SK-N-SH (cell line): ENCODE measurements at regions not wholly inside any gene's neighbourhood (a gene's known extent, or its start where the extent isn't known, plus 50 kb on each side); places are given as distances from the start of the nearest gene placed in this dataset.

Experiments used
- CTCF ChIA-PET: fragments of 300-600, 350-600 bp; formaldehyde crosslinking; extraction: SDS; loops from one replicate; lab custom pipeline; 2021; lab: Yijun Ruan, JAX
- POLR2A ChIA-PET: fragments of 350-600 bp; sonication (Branson Sonifier 250); formaldehyde crosslinking; extraction: SDS; loops from one replicate; lab custom pipeline; 2020; ENCODE audit warnings: antibody characterized with exemption, inconsistent platforms; lab: Yijun Ruan, JAX
- DNase-seq: peaks from one replicate; pipeline ENCODE4 v3.0.0; 2012
- H2AFZ ChIP-seq: fragments of 200-600 bp; sonication (generic); 2 replicates; pipeline ENCODE4 v1.8.1; 2016; ENCODE audit warnings: antibody characterized with exemption, mild to moderate bottlenecking, low read depth
- H3F3A ChIP-seq: fragments of 200-600 bp; sonication (generic); replicated peaks from 2 replicates; pipeline ENCODE3; 2016; ENCODE audit warnings: antibody characterized with exemption, mild to moderate bottlenecking; ENCODE audit not compliant: insufficient read depth
- H3K27ac ChIP-seq, 2 experiments: fragments of 200-500 bp in 1 of 2; fragments of 200-600 bp in 1 of 2; sonication (Bioruptor generic) in 1 of 2; sonication (generic), shearing (Covaris generic) in 1 of 2; 2 replicates each; pipeline versions ENCODE4 v1.5.1 to v1.6.1; 2014 to 2016; ENCODE audit warnings: low read depth in 2 of 2, inconsistent platforms in 1 of 2, low read length in 1 of 2, mild to moderate bottlenecking in 1 of 2, mixed read lengths in 1 of 2
- H3K27me3 ChIP-seq: fragments of 200-600 bp; sonication (generic), shearing (Covaris generic); 2 replicates; pipeline ENCODE4 v1.6.1; 2016; ENCODE audit warnings: mixed run types; ENCODE audit not compliant: insufficient read depth
- H3K36me3 ChIP-seq, 2 experiments: fragments of 200-500 bp in 1 of 2; fragments of 200-600 bp in 1 of 2; sonication (Bioruptor generic) in 1 of 2; sonication (generic) in 1 of 2; replicated peaks in 1 of 2; 2 replicates each; pipeline versions ENCODE3 to v1.5.1; 2014 to 2016; ENCODE audit warnings: low read length in 1 of 2, mild to moderate bottlenecking in 1 of 2; ENCODE audit not compliant: insufficient read depth in 2 of 2, control insufficient read depth in 1 of 2
- H3K4me1 ChIP-seq, 2 experiments: fragments of 200-500 bp in 1 of 2; fragments of 200-600 bp in 1 of 2; sonication (Bioruptor generic) in 1 of 2; sonication (generic), shearing (Covaris generic) in 1 of 2; 2 replicates each; pipeline versions ENCODE4 v1.5.1 to v1.6.1; 2014 to 2016; ENCODE audit warnings: low read depth in 1 of 2, low read length in 1 of 2, mixed run types in 1 of 2; ENCODE audit not compliant: insufficient read depth in 2 of 2, control insufficient read depth in 1 of 2
- H3K4me2 ChIP-seq: fragments of 200-600 bp; sonication (generic), shearing (Covaris generic); 2 replicates; pipeline ENCODE4 v1.6.1; 2017; ENCODE audit warnings: mixed run types
- H3K4me3 ChIP-seq, 2 experiments: fragments of 200-500 bp in 1 of 2; fragments of 200-600 bp in 1 of 2; sonication (Bioruptor generic) in 1 of 2; sonication (generic), shearing (Covaris generic) in 1 of 2; 2 replicates each; pipeline versions ENCODE4 v1.5.1 to v1.8.1; 2014 to 2016; ENCODE audit warnings: low read depth in 2 of 2, inconsistent platforms in 1 of 2, low read length in 1 of 2, mild to moderate bottlenecking in 1 of 2, mixed read lengths in 1 of 2, moderate library complexity in 1 of 2
- H3K79me2 ChIP-seq: fragments of 200-600 bp; sonication (generic); 2 replicates; pipeline ENCODE4 v1.8.1; 2017; ENCODE audit warnings: mild to moderate bottlenecking; ENCODE audit not compliant: insufficient read depth
- H3K9ac ChIP-seq: fragments of 200-600 bp; sonication (generic); 2 replicates; pipeline ENCODE4 v1.6.1; 2017; ENCODE audit warnings: mixed run types
- H3K9me2 ChIP-seq: fragments of 200-600 bp; sonication (generic); 2 replicates; pipeline ENCODE4 v1.6.1; 2017; ENCODE audit warnings: mixed run types
- H3K9me3 ChIP-seq: fragments of 200-600 bp; sonication (generic); 2 replicates; pipeline ENCODE4 v1.6.1; 2017; ENCODE audit warnings: mixed run types, mild to moderate bottlenecking, moderate library complexity
- H4K20me1 ChIP-seq: fragments of 200-600 bp; sonication (generic); 2 replicates; pipeline ENCODE4 v1.6.1; 2017; ENCODE audit warnings: mild to moderate bottlenecking, mixed run types; ENCODE audit not compliant: insufficient read depth
- ELF1 ChIP-seq: IDR thresholded peaks from 2 replicates; pipeline ENCODE4 v1.4.0; 2012
- EP300 ChIP-seq, 2 experiments: IDR thresholded peaks; 2 replicates each; pipeline versions ENCODE4 v1.4.0 to v1.6.1; 2012; ENCODE audit warnings: borderline replicate concordance in 1 of 2, low read depth in 1 of 2, low read length in 1 of 2
- FOSL2 ChIP-seq: IDR thresholded peaks from 2 replicates; pipeline ENCODE4 v1.4.0; 2012; ENCODE audit warnings: low read depth, mild to moderate bottlenecking, moderate library complexity, borderline replicate concordance
- FOXJ3 ChIP-seq: sonication (generic); formaldehyde crosslinking; IDR thresholded peaks from 2 replicates; pipeline ENCODE4 v1.5.1; 2020; ENCODE audit warnings: mild to moderate bottlenecking, missing genetic modification reagents
- FOXM1 ChIP-seq: IDR thresholded peaks from 2 replicates; pipeline ENCODE4 v1.4.0; 2012; ENCODE audit warnings: low read depth, mild to moderate bottlenecking
- JUND ChIP-seq: IDR thresholded peaks from 2 replicates; pipeline ENCODE4 v1.4.0; 2012
- MEF2A ChIP-seq: IDR thresholded peaks from 2 replicates; pipeline ENCODE4 v1.4.0; 2012; ENCODE audit warnings: low read depth, borderline replicate concordance
- NFIC ChIP-seq: IDR thresholded peaks from 2 replicates; pipeline ENCODE4 v1.4.0; 2012; ENCODE audit warnings: borderline replicate concordance
- NRF1 ChIP-seq: IDR thresholded peaks from 2 replicates; pipeline ENCODE4 v1.6.1; 2012; ENCODE audit warnings: low read depth, mild to moderate bottlenecking, low read length
- RFX5 ChIP-seq: IDR thresholded peaks from 2 replicates; pipeline ENCODE4 v1.6.1; 2012; ENCODE audit warnings: mild to moderate bottlenecking, improper control_type of control experiment, low read length
- RXRA ChIP-seq: IDR thresholded peaks from 2 replicates; pipeline ENCODE4 v1.4.0; 2012; ENCODE audit warnings: low read depth, mild to moderate bottlenecking, borderline replicate concordance
- SMC3 ChIP-seq: IDR thresholded peaks from 2 replicates; pipeline ENCODE4 v1.6.1; 2012; ENCODE audit warnings: low read depth, low read length, improper control_type of control experiment
- TAF1 ChIP-seq: IDR thresholded peaks from 2 replicates; pipeline ENCODE4 v1.6.1; 2012; ENCODE audit warnings: low read depth, mild to moderate bottlenecking, low read length, moderate library complexity, borderline replicate concordance
- TCF12 ChIP-seq: IDR thresholded peaks from 2 replicates; pipeline ENCODE4 v1.4.0; 2012
- TEAD4 ChIP-seq: IDR thresholded peaks from 2 replicates; pipeline ENCODE4 v1.4.0; 2012; ENCODE audit warnings: mild to moderate bottlenecking, borderline replicate concordance; ENCODE audit not compliant: insufficient read depth
- WGBS: methylation state at CpG from one replicate; pipeline ENCODE4 v1.1.6; 2017; ENCODE audit warnings: low lambda C conversion rate; 5-methylcytosine and 5-hydroxymethylcytosine counted together
- TF ChIP-seq, protein P1 (sequence below): fragments of 150-350 bp; IDR thresholded peaks from 2 replicates; pipeline ENCODE4 v1.6.1; 2016; ENCODE audit warnings: mild to moderate bottlenecking, low read depth, low read length
- TF ChIP-seq, protein P2 (sequence below): fragments of 150-350 bp; IDR thresholded peaks from 2 replicates; pipeline ENCODE4 v1.6.1; 2017; ENCODE audit warnings: antibody characterized with exemption, low read length, low read depth, borderline replicate concordance
- TF ChIP-seq, protein P3 (sequence below): IDR thresholded peaks from 2 replicates; pipeline ENCODE4 v1.4.0; 2012; ENCODE audit warnings: low read depth, borderline replicate concordance
- TF ChIP-seq, protein P4 (sequence below): IDR thresholded peaks from 2 replicates; pipeline ENCODE4 v1.6.1; 2012; ENCODE audit warnings: mild to moderate bottlenecking, low read depth, low read length, moderate library complexity
- TF ChIP-seq, protein P5 (sequence below): IDR thresholded peaks from 2 replicates; pipeline ENCODE4 v1.4.0; 2012; ENCODE audit warnings: low read depth

DNA sequence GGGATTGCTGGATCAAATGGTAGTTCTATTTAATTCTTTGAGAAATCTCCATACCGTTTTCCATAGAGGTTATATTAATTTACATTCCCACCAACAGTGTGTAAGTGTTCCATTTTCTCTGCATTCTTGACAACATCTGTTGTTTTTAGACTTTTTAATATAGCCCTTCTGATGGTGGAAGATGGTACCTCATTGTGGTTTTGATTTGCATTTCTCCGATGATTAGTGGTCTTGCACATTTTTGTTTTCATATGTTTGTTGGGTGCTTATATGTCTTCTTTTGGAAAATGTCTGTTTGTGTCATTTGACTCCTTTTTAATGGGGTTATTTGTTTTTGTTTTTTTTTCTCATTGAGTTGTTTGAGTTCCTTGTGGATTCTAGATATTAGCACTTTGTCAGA, 75.3 kb upstream of the PUDP start:
- POLR2A ChIA-PET, result no interaction called here
- Histone ChIP-seq H3K27ac (no peak overlapping the region), H3F3A (no peaks in the 10 kb centered on the region), H3K4me2 (no peak overlapping the region), H3K4me3 (no peak overlapping the region), H3K9me3 (no peaks in the 10 kb centered on the region), H3K4me1 (no peaks in the 10 kb centered on the region), H3K9ac (no peak overlapping the region), H2AFZ (no peak overlapping the region), H3K79me2 (no peaks in the 10 kb centered on the region), H3K9me2 (no peaks in the 10 kb centered on the region), H3K27me3 (no peaks in the 10 kb centered on the region), H4K20me1 (no peaks in the 10 kb centered on the region), H3K36me3 (no peaks in the 10 kb centered on the region)
- CTCF ChIA-PET, result no interaction called here
- DNase-seq, result no peak
- no peak for TF ChIP-seq FOSL2
- no peak for TF ChIP-seq TEAD4
- TF ChIP-seq, protein P1, sequence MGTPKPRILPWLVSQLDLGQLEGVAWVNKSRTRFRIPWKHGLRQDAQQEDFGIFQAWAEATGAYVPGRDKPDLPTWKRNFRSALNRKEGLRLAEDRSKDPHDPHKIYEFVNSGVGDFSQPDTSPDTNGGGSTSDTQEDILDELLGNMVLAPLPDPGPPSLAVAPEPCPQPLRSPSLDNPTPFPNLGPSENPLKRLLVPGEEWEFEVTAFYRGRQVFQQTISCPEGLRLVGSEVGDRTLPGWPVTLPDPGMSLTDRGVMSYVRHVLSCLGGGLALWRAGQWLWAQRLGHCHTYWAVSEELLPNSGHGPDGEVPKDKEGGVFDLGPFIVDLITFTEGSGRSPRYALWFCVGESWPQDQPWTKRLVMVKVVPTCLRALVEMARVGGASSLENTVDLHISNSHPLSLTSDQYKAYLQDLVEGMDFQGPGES, result no peak
- TF ChIP-seq, protein P2, sequence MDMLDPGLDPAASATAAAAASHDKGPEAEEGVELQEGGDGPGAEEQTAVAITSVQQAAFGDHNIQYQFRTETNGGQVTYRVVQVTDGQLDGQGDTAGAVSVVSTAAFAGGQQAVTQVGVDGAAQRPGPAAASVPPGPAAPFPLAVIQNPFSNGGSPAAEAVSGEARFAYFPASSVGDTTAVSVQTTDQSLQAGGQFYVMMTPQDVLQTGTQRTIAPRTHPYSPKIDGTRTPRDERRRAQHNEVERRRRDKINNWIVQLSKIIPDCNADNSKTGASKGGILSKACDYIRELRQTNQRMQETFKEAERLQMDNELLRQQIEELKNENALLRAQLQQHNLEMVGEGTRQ, result no peak
- TF ChIP-seq NFIC, result no peak
- TF ChIP-seq ELF1, result no peak
- TF ChIP-seq TAF1, result no peak
- TF ChIP-seq NRF1, result no peak
- TF ChIP-seq TCF12, result no peak
- TF ChIP-seq, protein P3, sequence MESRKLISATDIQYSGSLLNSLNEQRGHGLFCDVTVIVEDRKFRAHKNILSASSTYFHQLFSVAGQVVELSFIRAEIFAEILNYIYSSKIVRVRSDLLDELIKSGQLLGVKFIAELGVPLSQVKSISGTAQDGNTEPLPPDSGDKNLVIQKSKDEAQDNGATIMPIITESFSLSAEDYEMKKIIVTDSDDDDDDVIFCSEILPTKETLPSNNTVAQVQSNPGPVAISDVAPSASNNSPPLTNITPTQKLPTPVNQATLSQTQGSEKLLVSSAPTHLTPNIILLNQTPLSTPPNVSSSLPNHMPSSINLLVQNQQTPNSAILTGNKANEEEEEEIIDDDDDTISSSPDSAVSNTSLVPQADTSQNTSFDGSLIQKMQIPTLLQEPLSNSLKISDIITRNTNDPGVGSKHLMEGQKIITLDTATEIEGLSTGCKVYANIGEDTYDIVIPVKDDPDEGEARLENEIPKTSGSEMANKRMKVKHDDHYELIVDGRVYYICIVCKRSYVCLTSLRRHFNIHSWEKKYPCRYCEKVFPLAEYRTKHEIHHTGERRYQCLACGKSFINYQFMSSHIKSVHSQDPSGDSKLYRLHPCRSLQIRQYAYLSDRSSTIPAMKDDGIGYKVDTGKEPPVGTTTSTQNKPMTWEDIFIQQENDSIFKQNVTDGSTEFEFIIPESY, result no peak
- TF ChIP-seq, protein P4, sequence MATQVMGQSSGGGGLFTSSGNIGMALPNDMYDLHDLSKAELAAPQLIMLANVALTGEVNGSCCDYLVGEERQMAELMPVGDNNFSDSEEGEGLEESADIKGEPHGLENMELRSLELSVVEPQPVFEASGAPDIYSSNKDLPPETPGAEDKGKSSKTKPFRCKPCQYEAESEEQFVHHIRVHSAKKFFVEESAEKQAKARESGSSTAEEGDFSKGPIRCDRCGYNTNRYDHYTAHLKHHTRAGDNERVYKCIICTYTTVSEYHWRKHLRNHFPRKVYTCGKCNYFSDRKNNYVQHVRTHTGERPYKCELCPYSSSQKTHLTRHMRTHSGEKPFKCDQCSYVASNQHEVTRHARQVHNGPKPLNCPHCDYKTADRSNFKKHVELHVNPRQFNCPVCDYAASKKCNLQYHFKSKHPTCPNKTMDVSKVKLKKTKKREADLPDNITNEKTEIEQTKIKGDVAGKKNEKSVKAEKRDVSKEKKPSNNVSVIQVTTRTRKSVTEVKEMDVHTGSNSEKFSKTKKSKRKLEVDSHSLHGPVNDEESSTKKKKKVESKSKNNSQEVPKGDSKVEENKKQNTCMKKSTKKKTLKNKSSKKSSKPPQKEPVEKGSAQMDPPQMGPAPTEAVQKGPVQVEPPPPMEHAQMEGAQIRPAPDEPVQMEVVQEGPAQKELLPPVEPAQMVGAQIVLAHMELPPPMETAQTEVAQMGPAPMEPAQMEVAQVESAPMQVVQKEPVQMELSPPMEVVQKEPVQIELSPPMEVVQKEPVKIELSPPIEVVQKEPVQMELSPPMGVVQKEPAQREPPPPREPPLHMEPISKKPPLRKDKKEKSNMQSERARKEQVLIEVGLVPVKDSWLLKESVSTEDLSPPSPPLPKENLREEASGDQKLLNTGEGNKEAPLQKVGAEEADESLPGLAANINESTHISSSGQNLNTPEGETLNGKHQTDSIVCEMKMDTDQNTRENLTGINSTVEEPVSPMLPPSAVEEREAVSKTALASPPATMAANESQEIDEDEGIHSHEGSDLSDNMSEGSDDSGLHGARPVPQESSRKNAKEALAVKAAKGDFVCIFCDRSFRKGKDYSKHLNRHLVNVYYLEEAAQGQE, result no peak
- TF ChIP-seq JUND, result no peak
- TF ChIP-seq SMC3, result no peak
- TF ChIP-seq MEF2A, result no peak
- TF ChIP-seq EP300 (IDR thresholded peaks at IDR 0.05; ENCODE audit: borderline replicate concordance in 1 of 2, low read depth in 1 of 2, low read length in 1 of 2), result no peak
- TF ChIP-seq FOXM1, result no peak
- no peak for TF ChIP-seq RXRA
- TF ChIP-seq, protein P5, sequence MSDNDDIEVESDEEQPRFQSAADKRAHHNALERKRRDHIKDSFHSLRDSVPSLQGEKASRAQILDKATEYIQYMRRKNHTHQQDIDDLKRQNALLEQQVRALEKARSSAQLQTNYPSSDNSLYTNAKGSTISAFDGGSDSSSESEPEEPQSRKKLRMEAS, result no peak
- TF ChIP-seq FOXJ3, result no peak
- TF ChIP-seq RFX5, result no peak
- 26% methylated on average over 2 of the region's 2 CpGs for WGBS
